ENCODE measurements at regions not wholly inside any gene's neighbourhood (a gene's known extent, or its start where the extent isn't known, plus 50 kb on each side); places are given as distances from the start of the nearest gene placed in this dataset.

DNA sequence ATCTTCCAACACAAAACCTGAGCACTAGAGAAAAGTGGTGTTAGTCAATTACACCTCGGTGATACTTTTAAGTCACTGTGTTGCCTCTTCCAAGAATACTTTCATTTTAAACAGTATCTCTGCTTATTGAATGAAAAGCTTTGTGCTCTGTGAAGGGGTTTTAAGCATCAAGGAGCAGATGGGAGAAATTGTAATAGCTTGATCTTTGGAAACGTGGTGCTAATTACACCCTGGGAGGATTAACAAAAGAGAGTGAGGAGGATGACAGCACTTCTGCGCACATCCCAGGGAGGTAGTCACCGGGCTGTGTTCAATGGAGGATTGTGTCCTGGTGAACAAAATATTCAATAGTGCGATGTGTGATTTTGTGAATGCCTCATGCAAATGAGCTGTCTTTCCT is 477.4 kb upstream of the ADAMTS16 start:
- Mint-ChIP-seq H3K27ac (no peak overlapping the region), H3K36me3 (ENCODE audit: low read depth) (no peaks in the 10 kb centered on the region), H3K9me3 (peaks cover 2% of the 10 kb centered on the region), H3K4me1 (no peaks in the 10 kb centered on the region), H3K27me3 (ENCODE audit: insufficient read depth) (no peaks in the 10 kb centered on the region), H3K4me3 (no peak overlapping the region)
- no peaks in the 10 kb centered on the region for H3K36me3 ChIP-seq (ENCODE audit: control insufficient read depth, insufficient read depth, low read length)
- no peaks in the 10 kb centered on the region for H3K27me3 ChIP-seq (ENCODE audit: control insufficient read depth, insufficient read depth, low read length, poor library complexity, severe bottlenecking)
- H3K4me1 ChIP-seq (ENCODE audit: control insufficient read depth, insufficient read depth, low read length): no peaks in the 10 kb centered on the region
- H3K27ac ChIP-seq (ENCODE audit: low read depth, low read length): peak overlapping the region; percentile 95
- H3K4me3 ChIP-seq (ENCODE audit: low read length): no peak overlapping the region
- TF ChIP-seq, protein P1, sequence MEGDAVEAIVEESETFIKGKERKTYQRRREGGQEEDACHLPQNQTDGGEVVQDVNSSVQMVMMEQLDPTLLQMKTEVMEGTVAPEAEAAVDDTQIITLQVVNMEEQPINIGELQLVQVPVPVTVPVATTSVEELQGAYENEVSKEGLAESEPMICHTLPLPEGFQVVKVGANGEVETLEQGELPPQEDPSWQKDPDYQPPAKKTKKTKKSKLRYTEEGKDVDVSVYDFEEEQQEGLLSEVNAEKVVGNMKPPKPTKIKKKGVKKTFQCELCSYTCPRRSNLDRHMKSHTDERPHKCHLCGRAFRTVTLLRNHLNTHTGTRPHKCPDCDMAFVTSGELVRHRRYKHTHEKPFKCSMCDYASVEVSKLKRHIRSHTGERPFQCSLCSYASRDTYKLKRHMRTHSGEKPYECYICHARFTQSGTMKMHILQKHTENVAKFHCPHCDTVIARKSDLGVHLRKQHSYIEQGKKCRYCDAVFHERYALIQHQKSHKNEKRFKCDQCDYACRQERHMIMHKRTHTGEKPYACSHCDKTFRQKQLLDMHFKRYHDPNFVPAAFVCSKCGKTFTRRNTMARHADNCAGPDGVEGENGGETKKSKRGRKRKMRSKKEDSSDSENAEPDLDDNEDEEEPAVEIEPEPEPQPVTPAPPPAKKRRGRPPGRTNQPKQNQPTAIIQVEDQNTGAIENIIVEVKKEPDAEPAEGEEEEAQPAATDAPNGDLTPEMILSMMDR (conservative IDR thresholded peaks at IDR 0.05): no peak
- H3K9ac ChIP-seq (ENCODE audit: extremely low read depth, low read length, poor library complexity, severe bottlenecking): no peak overlapping the region
- H3K9me3 ChIP-seq (ENCODE audit: control insufficient read depth, low read length): no peaks in the 10 kb centered on the region
- no peak for DNase-seq
- WGBS, 2 experiments (ENCODE audit: insufficient coverage in 1 of 2, insufficient read length in 1 of 2): 48 to 85% methylated on average over 2 to 5 of the region's 5 CpGs

DNA sequence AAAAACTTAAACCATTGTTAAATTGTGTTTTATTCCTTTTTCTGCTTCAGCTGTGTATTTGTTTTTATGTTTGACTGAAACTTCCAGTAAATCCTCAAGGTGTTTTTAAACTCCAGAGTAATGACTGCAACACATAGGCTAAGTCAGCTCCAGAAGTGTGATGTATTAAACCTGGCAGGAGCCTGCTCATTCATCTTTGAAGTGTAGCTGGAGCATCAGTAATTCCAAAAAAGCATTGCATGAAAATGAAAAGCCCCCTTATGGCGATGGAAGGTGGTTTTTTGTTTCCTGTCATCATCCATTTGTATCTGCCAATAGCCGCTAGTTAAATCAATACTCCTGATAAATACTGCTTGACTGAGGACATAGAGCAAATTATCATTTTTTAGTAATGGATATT is 474.2 kb upstream of the ADAMTS16 start:
- H3K36me3 ChIP-seq (ENCODE audit: control insufficient read depth, insufficient read depth, low read length): no peaks in the 10 kb centered on the region
- H3K9me3 ChIP-seq (ENCODE audit: control insufficient read depth, low read length): no peaks in the 10 kb centered on the region
- no peak overlapping the region for H3K9ac ChIP-seq (ENCODE audit: extremely low read depth, low read length, poor library complexity, severe bottlenecking)
- 88 to 100% methylated on average over 1 to 2 of the region's 2 CpGs for WGBS, 2 experiments (ENCODE audit: insufficient coverage in 1 of 2, insufficient read length in 1 of 2)
- no peaks in the 10 kb centered on the region for H3K4me1 ChIP-seq (ENCODE audit: control insufficient read depth, insufficient read depth, low read length)
- no peak overlapping the region for H3K4me3 ChIP-seq (ENCODE audit: low read length)
- no peaks in the 10 kb centered on the region for H3K27me3 ChIP-seq (ENCODE audit: control insufficient read depth, insufficient read depth, low read length, poor library complexity, severe bottlenecking)
- no peak overlapping the region for H3K27ac ChIP-seq (ENCODE audit: low read depth, low read length)
- no peaks in the 10 kb centered on the region for H3K36me3 Mint-ChIP-seq (ENCODE audit: low read depth)
- TF ChIP-seq, protein P1 (conservative IDR thresholded peaks at IDR 0.05): no peak
- no peaks in the 10 kb centered on the region for H3K9me3 Mint-ChIP-seq
- no peaks in the 10 kb centered on the region for H3K4me1 Mint-ChIP-seq
- H3K27ac Mint-ChIP-seq: no peak overlapping the region
- DNase-seq: no peak
- H3K4me3 Mint-ChIP-seq: no peak overlapping the region
- no peaks in the 10 kb centered on the region for H3K27me3 Mint-ChIP-seq (ENCODE audit: insufficient read depth)

DNA sequence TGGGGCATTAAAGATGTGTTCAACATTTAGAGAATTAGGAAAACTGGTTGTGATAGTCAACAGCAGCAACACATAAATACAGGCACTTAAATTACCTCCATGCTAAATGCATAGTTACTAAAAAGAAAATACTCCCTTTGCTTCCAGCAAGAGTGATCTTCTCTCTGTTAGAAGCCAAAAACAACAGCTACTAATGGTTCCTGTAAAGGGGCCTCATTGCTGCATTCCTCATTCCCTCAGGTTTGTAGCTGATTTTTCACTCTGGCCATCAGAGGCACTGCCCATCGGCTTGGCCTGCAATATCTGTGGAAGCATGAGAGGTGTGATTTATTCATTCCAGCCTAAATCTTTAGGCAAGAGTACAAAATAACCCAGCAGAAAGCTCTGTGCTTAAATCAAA is 466.0 kb upstream of the ADAMTS16 start:
- H3K27ac Mint-ChIP-seq: no peak overlapping the region
- H3K4me1 Mint-ChIP-seq: no peaks in the 10 kb centered on the region
- H3K9ac ChIP-seq (ENCODE audit: extremely low read depth, low read length, poor library complexity, severe bottlenecking): no peak overlapping the region
- no peak overlapping the region for H3K4me3 Mint-ChIP-seq
- H3K27ac ChIP-seq (ENCODE audit: low read depth, low read length): no peak overlapping the region
- H3K9me3 Mint-ChIP-seq: no peaks in the 10 kb centered on the region
- no peaks in the 10 kb centered on the region for H3K36me3 ChIP-seq (ENCODE audit: control insufficient read depth, insufficient read depth, low read length)
- TF ChIP-seq, protein P1 (conservative IDR thresholded peaks at IDR 0.05): no peak
- DNase-seq: no peak
- no peaks in the 10 kb centered on the region for H3K4me1 ChIP-seq (ENCODE audit: control insufficient read depth, insufficient read depth, low read length)
- H3K4me3 ChIP-seq (ENCODE audit: low read length): no peak overlapping the region
- no peaks in the 10 kb centered on the region for H3K9me3 ChIP-seq (ENCODE audit: control insufficient read depth, low read length)
- no peaks in the 10 kb centered on the region for H3K27me3 ChIP-seq (ENCODE audit: control insufficient read depth, insufficient read depth, low read length, poor library complexity, severe bottlenecking)
- no peaks in the 10 kb centered on the region for H3K27me3 Mint-ChIP-seq (ENCODE audit: insufficient read depth)
- 83% methylated on average over 1 of the region's 1 CpG; no CpG with 5 or more reads in 1 of the 2 experiments for WGBS, 2 experiments (ENCODE audit: insufficient coverage in 1 of 2, insufficient read length in 1 of 2)
- H3K36me3 Mint-ChIP-seq (ENCODE audit: low read depth): no peaks in the 10 kb centered on the region

All from endodermal cell (in vitro differentiated cells).